ENCODE measurements at regions not wholly inside any gene's neighbourhood (a gene's known extent, or its start where the extent isn't known, plus 50 kb on each side); places are given as distances from the start of the nearest gene placed in this dataset.

DNA sequence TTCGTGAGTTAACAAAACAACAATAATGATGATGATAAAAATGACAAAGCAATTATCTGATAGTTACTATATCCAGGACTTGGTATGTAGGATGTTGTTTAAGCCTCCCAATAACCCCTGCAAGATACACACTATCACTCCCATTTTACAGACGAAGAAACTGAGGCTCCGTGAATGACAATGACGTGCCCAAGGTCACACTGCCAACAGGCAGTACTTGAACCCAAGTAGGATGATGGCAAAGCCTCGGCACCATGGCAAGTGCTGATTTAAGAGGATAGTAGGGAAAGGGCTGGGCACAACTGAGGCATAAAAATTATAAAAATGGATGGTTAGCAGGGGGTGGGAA lies 226.8 kb upstream of the LHX5 start:
- H3K27me3 ChIP-seq, result no peaks in the 10 kb centered on the region
- H3K36me3 ChIP-seq, result no peaks in the 10 kb centered on the region
- 59 to 71% methylated on average over 5 of the region's 5 CpGs for WGBS, 2 donors

DNA sequence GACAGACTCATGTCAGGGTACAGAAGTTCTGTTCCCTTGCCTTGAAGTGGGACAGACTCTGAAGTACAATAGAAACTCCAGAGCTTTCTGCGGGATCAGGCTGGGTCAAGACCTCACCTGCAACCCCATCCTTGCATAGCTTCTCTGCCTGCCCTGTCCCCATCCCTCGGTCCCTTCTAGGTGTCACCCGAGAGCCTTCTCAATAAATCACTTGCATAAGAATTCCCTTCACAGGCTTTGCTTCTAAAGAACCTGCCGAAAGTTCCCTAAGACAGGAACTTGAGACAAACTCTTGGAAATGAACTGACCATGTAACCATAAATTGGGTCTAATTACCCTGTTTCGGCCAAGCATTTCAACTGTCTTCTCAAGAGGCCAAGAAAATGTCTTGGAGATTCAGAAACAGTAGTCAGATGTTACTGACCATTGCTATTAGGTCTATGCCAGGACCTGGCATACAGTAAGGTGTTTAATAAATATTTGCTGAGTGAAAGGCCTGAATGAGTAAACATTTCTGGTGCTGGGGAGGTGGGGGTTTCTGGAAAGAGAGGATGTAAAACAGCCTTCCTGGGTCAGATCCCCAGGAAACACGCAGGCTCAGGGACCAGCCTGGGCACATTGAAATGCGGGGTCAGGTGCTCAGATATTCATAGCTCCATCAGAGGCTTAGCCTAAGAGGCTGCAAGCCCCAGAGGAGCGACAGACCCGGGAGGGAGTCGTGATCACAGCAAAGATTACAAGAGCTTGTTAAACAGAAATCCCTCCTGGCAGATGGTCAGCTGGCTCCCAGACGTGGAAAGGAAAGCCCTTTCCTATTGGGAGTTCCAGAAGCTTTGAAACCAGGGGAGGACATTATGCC lies 226.2 kb upstream of the LHX5 start:
- TF ChIP-seq, protein P1, sequence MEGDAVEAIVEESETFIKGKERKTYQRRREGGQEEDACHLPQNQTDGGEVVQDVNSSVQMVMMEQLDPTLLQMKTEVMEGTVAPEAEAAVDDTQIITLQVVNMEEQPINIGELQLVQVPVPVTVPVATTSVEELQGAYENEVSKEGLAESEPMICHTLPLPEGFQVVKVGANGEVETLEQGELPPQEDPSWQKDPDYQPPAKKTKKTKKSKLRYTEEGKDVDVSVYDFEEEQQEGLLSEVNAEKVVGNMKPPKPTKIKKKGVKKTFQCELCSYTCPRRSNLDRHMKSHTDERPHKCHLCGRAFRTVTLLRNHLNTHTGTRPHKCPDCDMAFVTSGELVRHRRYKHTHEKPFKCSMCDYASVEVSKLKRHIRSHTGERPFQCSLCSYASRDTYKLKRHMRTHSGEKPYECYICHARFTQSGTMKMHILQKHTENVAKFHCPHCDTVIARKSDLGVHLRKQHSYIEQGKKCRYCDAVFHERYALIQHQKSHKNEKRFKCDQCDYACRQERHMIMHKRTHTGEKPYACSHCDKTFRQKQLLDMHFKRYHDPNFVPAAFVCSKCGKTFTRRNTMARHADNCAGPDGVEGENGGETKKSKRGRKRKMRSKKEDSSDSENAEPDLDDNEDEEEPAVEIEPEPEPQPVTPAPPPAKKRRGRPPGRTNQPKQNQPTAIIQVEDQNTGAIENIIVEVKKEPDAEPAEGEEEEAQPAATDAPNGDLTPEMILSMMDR (IDR thresholded peaks at IDR 0.05), result no peak
- no peak for TF ChIP-seq POLR2A (IDR thresholded peaks at IDR 0.05)
- intact Hi-C loops (cut with DNase I), result no loop called here
- H3K9me3 ChIP-seq, result no peaks in the 10 kb centered on the region
- no peak overlapping the region for H3K4me3 ChIP-seq (replicated peaks in 1 of 3)
- no peaks in the 10 kb centered on the region for H3K36me3 ChIP-seq
- H3K27ac ChIP-seq, result no peak overlapping the region
- WGBS, 2 donors, result 14 to 27% methylated on average over 11 of the region's 11 CpGs
- no peaks in the 10 kb centered on the region for H3K27me3 ChIP-seq
- DNase-seq, result no peak
- H3K4me1 ChIP-seq, result no peaks in the 10 kb centered on the region

More for the DNA sequence above, 226.8 kb upstream of the LHX5 start:
- intact Hi-C loops (cut with DNase I), result no loop called here
- TF ChIP-seq, protein P1 (IDR thresholded peaks at IDR 0.05), result no peak
- TF ChIP-seq POLR2A (IDR thresholded peaks at IDR 0.05), result no peak
- H3K27ac ChIP-seq, result no peak overlapping the region
- H3K9me3 ChIP-seq, result no peaks in the 10 kb centered on the region
- no peak overlapping the region for H3K4me3 ChIP-seq (replicated peaks in 1 of 3)
- no peak for DNase-seq
- no peaks in the 10 kb centered on the region for H3K4me1 ChIP-seq

DNA sequence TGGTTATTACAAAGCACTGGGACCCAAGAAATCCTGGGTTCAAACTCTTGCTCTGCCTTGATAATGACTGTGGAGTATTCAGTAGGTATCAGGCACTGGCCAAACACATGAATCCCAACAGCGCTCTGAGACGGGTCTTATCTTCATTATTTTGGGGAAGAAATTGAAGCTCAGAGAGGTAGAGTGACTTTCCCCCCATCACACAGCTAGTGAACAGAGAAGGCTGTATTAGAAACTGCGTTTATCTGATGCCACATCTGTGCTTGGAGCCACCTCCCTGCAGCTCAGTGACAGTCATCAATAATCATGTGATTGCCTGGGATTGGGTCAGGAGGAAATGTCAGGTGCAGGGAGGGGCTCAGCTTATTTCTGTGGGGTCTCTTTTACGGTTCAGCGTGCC lies 225.4 kb upstream of the LHX5 start:
- WGBS, 2 donors, result 48 to 77% methylated on average over 5 of the region's 5 CpGs

DNA sequence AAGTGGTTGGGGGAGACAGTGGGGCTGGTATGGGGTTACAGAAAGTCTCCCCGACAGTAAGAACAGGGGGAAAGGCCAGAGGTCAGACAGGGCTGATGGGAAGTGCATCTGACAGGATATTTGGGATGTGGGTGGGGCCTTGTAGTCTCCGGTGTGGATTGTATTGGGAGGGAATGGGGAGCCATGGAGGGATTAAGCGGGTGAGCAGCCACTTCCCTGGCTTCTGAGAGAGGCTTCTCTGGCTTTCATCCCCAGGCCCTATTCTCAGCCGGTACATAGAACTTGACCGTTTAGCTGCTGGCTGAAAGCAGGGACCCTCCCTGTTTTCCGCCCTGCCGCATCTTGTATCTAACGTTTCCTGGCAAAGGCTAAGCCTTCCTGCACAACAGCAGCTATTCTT lies 222.0 kb upstream of the LHX5 start:
- 64 to 73% methylated on average over 8 of the region's 8 CpGs for WGBS, 2 donors
- intact Hi-C loops (cut with DNase I), result no loop called here
- Histone ChIP-seq H3K4me1 (no peaks in the 10 kb centered on the region), H3K4me3 (replicated peaks in 1 of 3) (no peak overlapping the region), H3K27ac (no peak overlapping the region), H3K36me3 (no peaks in the 10 kb centered on the region), H3K27me3 (no peaks in the 10 kb centered on the region), H3K9me3 (no peaks in the 10 kb centered on the region)
- no peak for TF ChIP-seq POLR2A (IDR thresholded peaks at IDR 0.05)
- TF ChIP-seq, protein P1 (IDR thresholded peaks at IDR 0.05), result no peak
- DNase-seq, result no peak

More for the DNA sequence above, 225.4 kb upstream of the LHX5 start:
- no peaks in the 10 kb centered on the region for H3K27me3 ChIP-seq
- no peaks in the 10 kb centered on the region for H3K36me3 ChIP-seq
- TF ChIP-seq, protein P1 (IDR thresholded peaks at IDR 0.05), result no peak
- no peak for TF ChIP-seq POLR2A (IDR thresholded peaks at IDR 0.05)
- H3K27ac ChIP-seq, result no peak overlapping the region
- no peaks in the 10 kb centered on the region for H3K4me1 ChIP-seq
- intact Hi-C loops (cut with DNase I), result no loop called here
- no peak overlapping the region for H3K4me3 ChIP-seq (replicated peaks in 1 of 3)
- no peak for DNase-seq
- no peaks in the 10 kb centered on the region for H3K9me3 ChIP-seq

DNA sequence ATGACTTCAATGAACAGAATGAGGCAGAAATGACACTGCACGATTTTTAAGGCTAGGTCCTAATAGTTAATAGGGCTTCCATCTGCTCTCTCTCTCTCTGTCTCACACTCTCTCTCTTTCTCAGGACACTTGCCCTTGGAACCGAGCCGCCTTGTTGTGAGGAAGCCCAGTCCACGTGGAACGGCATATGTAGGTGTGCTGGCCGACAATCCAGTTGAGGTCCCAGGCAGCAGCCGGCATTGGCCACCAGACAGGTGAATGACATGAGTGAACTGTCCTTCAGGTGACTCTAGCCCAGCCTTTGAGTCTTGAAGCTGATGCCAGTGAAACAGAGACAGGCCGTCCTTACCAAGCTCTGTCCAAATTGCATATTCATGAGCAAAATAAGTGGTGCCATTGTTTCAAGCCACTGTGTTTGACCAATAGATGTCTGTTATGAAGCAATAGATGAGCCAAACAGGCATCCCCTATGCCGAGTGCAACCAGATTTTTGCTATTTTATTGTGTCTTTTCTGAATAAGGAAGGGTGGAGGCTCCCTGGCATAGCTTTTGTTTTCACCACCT lies 217.5 kb upstream of the LHX5 start:
- Histone ChIP-seq H3K27ac (no peak overlapping the region), H3K4me3 (replicated peaks in 1 of 3) (no peak overlapping the region), H3K9me3 (no peaks in the 10 kb centered on the region), H3K4me1 (no peaks in the 10 kb centered on the region), H3K27me3 (no peaks in the 10 kb centered on the region), H3K36me3 (no peaks in the 10 kb centered on the region)
- intact Hi-C loops (cut with DNase I), result no loop called here
- 85 to 88% methylated on average over 9 of the region's 9 CpGs for WGBS, 2 donors
- TF ChIP-seq, protein P1 (IDR thresholded peaks at IDR 0.05), result no peak
- TF ChIP-seq POLR2A (IDR thresholded peaks at IDR 0.05), result no peak
- DNase-seq, result no peak
